HG03196 (cell line): ENCODE measurements at regions not wholly inside any gene's neighbourhood (a gene's known extent, or its start where the extent isn't known, plus 50 kb on each side); places are given as distances from the start of the nearest gene placed in this dataset.

Experiments
- ATAC-seq: cut with Tn5 transposase; IDR thresholded peaks from one replicate; pipeline ENCODE4 v1.9.1; 2021; ENCODE audit not compliant: unreplicated experiment

DNA sequence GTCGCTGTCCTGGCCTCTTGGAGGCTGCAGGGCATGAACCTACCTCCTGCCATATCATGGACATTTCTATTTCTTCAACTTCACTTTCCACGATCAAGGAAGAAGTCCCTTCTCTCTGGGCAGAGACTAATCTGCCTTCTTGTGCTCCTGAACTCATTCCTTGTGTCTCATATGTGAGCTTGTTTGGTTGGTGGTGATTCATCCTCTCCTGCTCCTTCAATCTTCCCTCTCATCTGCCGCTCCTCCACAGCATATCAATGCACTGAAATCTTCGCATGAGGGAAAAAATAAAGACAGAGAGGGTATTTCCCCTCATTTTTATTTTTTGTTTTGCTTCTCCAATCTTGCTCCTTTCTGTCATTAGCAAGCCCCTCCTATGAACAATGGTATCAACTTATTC, 571.7 kb upstream of the GOT2 start:
- no peak for ATAC-seq

- ATAC-seq: no peak
Measured at GRCh38 chr16:59296888-59297287, 562.8 kb upstream of the GOT2 start.

- ATAC-seq: no peak
Measured at GRCh38 chr16:59295993-59296736, 562.0 kb upstream of the GOT2 start.

DNA sequence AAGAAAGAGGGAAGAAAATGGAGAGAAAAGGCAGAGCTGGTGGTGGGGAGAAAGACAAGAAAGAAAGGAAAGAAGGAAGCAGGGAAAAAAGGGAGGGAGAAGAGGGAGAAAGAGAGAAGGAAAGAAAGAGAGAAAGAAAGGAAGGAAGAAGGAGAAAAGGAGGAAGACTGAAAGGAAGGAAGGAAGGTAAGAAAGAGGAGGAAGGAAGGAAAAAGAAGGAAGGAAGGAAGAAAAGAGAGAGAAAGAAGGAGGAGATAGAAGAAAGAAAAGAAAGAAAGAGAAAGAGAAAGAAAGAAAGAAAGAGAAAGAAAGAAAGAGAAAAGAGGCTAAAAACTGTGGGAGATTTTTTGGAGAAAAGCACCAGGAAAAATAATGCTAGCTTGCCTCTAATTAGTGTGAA, 561.4 kb upstream of the GOT2 start:
- no peak for ATAC-seq

DNA sequence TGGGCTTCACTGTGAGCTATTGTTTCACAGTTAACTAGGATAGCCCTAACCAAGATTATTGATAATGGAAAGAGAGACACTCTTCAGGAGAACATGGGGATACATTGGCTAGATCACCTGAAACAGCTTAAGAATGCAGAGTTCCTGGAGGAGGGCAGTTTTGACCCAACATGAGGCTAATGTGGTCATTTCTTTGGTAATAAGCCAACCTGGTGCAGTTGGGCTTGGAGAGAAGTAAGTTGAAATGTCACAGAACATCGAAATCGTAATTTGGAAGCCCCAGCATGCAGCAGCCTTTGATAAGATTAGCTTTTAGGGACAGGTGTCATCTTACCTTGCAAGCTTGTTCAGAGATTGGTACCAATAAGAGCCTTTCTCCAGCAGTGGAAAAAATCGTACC, 556.6 kb upstream of the GOT2 start:
- ATAC-seq: no peak

GRCh38 chr16:59289151-59289550, 555.0 kb upstream of the GOT2 start:
- no peak for ATAC-seq

GRCh38 chr16:59274141-59274540, 540.0 kb upstream of the GOT2 start:
- no peak for ATAC-seq

- ATAC-seq: no peak
Measured at GRCh38 chr16:59263955-59264354, 529.8 kb upstream of the GOT2 start.

DNA sequence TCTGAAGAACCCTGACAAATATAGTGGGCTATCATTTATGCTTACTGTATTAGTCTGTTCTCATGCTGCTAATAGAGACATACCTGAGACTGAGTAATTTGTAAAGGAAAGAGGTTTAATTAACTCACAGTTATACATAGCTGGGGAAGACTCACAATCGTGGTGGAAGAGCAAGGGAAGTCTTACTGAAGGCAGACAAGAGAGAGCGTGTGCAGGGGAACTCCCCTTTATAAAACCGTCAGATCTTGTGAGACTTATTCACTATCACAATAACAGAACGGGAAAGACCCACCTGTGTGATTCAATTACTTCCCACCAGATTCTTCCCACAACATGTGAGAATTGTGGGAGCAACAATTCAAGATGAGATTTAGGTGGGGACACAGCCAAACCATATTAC, 526.8 kb upstream of the GOT2 start:
- no peak for ATAC-seq

- no peak for ATAC-seq
Measured at GRCh38 chr16:59259950-59260319, 525.8 kb upstream of the GOT2 start.

DNA sequence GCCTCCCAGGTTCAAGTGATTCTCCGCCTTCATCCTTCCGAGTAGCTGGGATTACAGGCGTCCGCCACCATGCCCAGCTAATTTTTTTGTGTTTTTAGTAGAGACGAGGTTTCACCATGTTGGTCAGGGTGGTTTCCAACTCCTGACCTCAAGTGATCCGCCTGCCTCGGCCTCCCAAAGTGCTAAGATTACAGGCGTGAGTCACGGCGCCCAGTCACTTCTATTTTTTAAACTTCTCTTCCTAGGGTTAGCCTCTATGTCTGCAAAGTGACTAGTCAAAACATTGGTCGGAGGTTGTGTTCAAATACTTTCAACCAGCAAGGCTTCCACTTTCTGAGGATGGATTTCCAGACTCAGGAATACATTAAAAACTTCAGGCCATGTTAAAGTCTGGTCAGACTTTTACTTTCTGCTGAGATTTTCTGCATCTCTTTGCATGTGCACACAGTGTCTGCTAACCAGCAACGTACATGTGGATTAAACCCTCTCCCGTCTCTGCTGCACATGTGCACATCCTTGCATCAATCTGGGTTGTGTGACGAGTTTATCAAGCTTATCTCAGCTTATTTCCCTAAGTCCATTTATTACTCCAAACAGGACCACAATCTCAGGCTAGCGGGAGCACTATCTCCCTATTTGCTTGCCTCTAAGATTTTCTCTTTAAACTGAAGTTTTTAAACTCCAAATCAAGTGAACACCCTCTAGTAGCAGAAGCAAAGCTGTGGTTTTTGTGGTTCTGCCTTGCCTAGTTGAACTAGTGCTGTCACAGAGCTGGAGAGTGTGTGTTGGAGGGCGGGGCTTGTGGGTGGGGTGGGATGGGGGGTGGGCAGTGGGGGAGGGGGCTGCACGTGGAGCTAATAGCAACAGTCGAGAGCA, 525.2 kb upstream of the GOT2 start:
- no peak for ATAC-seq

GRCh38 chr16:59252317-59252716, 518.2 kb upstream of the GOT2 start:
- no peak for ATAC-seq

GRCh38 chr16:59249011-59249410, 514.9 kb upstream of the GOT2 start:
- no peak for ATAC-seq

DNA sequence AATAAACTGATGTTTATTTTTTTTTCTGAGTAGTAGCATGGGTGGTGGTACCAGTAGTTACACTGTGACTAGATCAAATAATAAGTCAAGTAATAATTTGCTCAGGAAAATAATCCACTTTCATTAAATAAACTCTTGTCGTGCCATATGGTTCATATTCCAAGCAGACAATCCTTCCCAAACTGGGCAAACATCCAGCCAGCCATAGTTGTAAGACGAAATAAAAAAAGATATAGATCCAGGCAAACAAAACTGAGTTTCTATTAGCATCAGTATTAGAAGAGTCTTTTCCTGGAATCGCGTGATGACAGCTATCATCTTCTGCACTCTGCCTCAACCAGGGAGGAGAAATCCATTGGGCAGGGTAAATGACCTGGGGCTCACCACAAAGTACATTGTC, 508.4 kb upstream of the GOT2 start:
- no peak for ATAC-seq

- no peak for ATAC-seq
Measured at GRCh38 chr16:59238246-59238645, 504.1 kb upstream of the GOT2 start.

- ATAC-seq: no peak
Measured at GRCh38 chr16:59236804-59237458, 502.8 kb upstream of the GOT2 start.

- no peak for ATAC-seq
Measured at GRCh38 chr16:59224401-59224800, 490.3 kb upstream of the GOT2 start.

DNA sequence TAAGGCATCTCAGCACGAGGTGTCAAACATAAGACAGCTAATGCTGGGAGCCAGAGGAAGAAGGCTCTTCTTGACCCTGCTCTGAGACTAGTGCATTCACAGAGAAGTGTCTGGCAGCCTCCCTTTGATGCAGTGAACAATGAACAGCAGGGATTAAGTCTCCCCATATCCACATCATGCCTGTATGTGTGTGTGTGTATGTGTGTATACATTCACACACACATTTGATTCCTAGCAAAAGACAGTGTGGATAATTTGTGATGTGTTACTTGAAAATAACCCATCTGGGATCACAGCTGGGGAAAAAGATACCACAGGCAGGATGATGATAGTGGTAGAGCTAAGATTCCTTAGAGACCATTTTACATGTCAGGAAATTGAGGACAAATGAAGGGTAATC, 485.9 kb upstream of the GOT2 start:
- no peak for ATAC-seq

DNA sequence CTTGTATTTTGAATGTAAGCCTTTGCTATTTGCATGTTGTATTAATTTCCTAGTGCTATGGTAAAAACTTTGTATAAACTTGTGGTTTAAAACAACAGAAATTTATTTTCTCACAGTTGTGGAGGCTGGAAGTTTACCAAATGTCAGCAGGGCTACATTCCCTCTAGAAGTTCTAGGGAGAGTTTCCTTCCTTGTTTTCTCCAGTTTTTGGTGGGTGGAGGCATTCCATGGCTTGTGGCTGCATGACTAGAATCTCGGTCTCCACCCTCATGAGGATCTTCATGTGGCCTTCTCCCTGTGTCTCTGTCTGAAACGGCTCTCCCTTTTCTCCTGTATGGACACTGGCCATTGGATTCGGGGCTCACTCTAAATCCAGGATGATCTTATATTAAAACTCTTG, 482.2 kb upstream of the GOT2 start:
- ATAC-seq: no peak

GRCh38 chr16:59214455-59214854, 480.3 kb upstream of the GOT2 start:
- ATAC-seq: no peak

DNA sequence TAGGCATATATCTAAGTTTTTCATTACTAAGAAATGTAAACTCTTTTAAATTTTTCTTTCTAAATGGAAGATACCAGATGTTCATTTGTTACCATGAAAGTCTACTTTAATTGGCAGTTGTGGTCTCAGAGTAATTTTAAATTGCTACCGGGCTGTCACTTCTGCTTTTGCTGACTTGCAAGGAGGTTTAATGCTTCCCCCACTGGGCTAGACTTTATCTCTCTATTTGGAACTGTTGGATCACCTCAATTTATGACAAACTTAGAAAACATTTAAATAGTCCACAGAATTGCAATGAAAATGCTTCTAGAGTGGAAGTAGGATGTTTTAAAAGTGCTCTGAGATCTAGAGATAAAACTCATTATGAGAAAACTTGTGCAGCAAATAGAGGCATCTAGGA, 479.8 kb upstream of the GOT2 start:
- ATAC-seq: no peak

DNA sequence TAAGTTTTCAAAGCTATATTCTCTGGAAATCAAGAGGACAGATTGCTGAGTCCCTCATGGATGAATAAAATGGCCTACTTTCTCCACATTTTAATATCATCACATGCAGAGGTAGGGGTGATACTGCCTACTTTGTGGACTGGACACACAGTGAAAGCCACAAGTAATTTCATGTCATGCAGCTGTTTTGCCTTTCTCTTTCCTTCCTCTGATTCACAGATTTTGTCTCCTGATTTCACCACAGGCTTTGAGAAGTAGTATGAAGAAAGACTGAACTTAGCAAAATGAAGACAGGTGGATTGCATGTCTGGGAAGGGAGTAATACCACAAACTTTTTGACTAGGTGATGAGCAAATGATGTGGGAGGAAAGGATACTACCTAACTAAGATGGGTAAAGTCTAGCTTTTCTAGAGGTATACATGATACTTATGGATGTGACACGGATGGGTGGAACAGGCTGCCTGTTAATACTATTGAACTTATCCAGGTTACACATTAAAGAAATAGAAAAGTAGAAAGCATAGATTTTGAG, 478.4 kb upstream of the GOT2 start:
- no peak for ATAC-seq
